Stomach (tissue), 8 donors: ENCODE measurements at regions not wholly inside any gene's neighbourhood (a gene's known extent, or its start where the extent isn't known, plus 50 kb on each side); places are given as distances from the start of the nearest gene placed in this dataset.
A peak's percentile ranks its signal among the peaks of the same experiment; 100 is the strongest.

Experiments
- DNase-seq, 2 donors: peaks; one replicate each; pipeline versions ENCODE4 v3.0.0 to v3.0.0-alpha.2; 2013 to 2019
- H3K27ac ChIP-seq, 5 donors: fragments of 200-600 bp in 4 of 5; sonication (generic) in 4 of 5; one replicate each; pipeline ENCODE4 v1.5.1; 2013 to 2019; ENCODE audit warnings: mild to moderate bottlenecking in 1 of 5, moderate library complexity in 1 of 5
- H3K27me3 ChIP-seq, 3 donors: fragments of 200-600 bp; sonication (generic); one replicate each; pipeline ENCODE4 v1.5.1; 2017 to 2019; ENCODE audit warnings: mixed run types in 1 of 3
- H3K36me3 ChIP-seq, 4 donors: fragments of 200-600 bp; sonication (generic); 1 replicate in 3 of 4; 2 replicates in 1 of 4; pipeline ENCODE4 v1.5.1; 2016 to 2019
- H3K4me1 ChIP-seq, 4 donors: fragments of 200-600 bp; sonication (generic); one replicate each; pipeline ENCODE4 v1.5.1; 2016 to 2019
- H3K4me3 ChIP-seq, 4 donors: fragments of 200-600 bp; sonication (generic) in 3 of 4; one replicate each; pipeline ENCODE4 v1.5.1; 2016 to 2019; ENCODE audit warnings: mild to moderate bottlenecking in 1 of 4
- H3K9me3 ChIP-seq, 4 donors: fragments of 200-600 bp; sonication (generic); one replicate each; pipeline ENCODE4 v1.5.1; 2016 to 2019
- CTCF ChIP-seq, 7 experiments: fragments of 450-650 bp in 4 of 7; fragments of 200-600 bp in 3 of 7; sonication (generic) in 3 of 7; IDR thresholded peaks; one replicate each; pipeline ENCODE4 v1.5.1; 2016 to 2019; ENCODE audit warnings: antibody characterized with exemption in 7 of 7, control low read depth in 2 of 7, mild to moderate bottlenecking in 1 of 7
- EP300 ChIP-seq: sonication (generic); formaldehyde crosslinking; IDR thresholded peaks from one replicate; pipeline ENCODE4 v1.6.1; 2017; ENCODE audit warnings: antibody characterized with exemption
- POLR2A ChIP-seq, 4 donors: fragments of 450-650 bp; IDR thresholded peaks; one replicate each; pipeline ENCODE4 v1.6.1; 2016; ENCODE audit warnings: antibody characterized with exemption in 4 of 4, control low read depth in 2 of 4, mild to moderate bottlenecking in 1 of 4, moderate library complexity in 1 of 4
- POLR2AphosphoS5 ChIP-seq, 3 donors: sonication (generic); formaldehyde crosslinking; IDR thresholded peaks; one replicate each; pipeline ENCODE4 v1.6.1; 2016; ENCODE audit warnings: antibody characterized with exemption in 3 of 3
- WGBS, 5 donors: extraction: QIAGEN DNeasy Blood & Tissue Kit in 3 of 5; methylation state at CpG; one replicate each; pipeline versions ENCODE4 v1.1.5 to v1.1.7; 2013 to 2018; 5-methylcytosine and 5-hydroxymethylcytosine counted together
- intact Hi-C: fragments of 100-400 bp; cut with DNase I; formaldehyde crosslinking; loops from one replicate; pipeline ENCODE4 v1.15.1; 2023; ENCODE audit warnings: low total_unique reads
- donor health status: healthy with polysubstance abuse.
- donor health status: Bipolar disorder and iron deficiency.
- donor health status: healthy.

GRCh38 chr13:61113140-61113658 lies 302.4 kb downstream of the PCDH20 start:
- H3K36me3 ChIP-seq, result no peaks in the 10 kb centered on the region
- 89 to 92% (median 89%) methylated on average over 2 to 3 of the region's 3 CpGs for WGBS, 5 donors
- no peaks in the 10 kb centered on the region for H3K4me1 ChIP-seq
- H3K27me3 ChIP-seq, result no peaks in the 10 kb centered on the region
- TF ChIP-seq POLR2A (IDR thresholded peaks at IDR 0.05), result no peak
- TF ChIP-seq POLR2AphosphoS5 (IDR thresholded peaks at IDR 0.05), result no peak
- no peak for TF ChIP-seq CTCF (IDR thresholded peaks at IDR 0.05)
- TF ChIP-seq EP300, result no peak
- DNase-seq, result no peak
- no peak overlapping the region for H3K4me3 ChIP-seq
- peaks cover 0 to 17% (median 8%) of the 10 kb centered on the region in 4 donors for H3K9me3 ChIP-seq
- no peak overlapping the region for H3K27ac ChIP-seq
- intact Hi-C loops, result no loop called here

- intact Hi-C loops, result no loop called here
- Histone ChIP-seq H3K4me1 (no peaks in the 10 kb centered on the region), H3K27ac (no peak overlapping the region), H3K9me3 (peaks cover 0 to 16% (median 7%) of the 10 kb centered on the region in 4 donors), H3K4me3 (no peak overlapping the region), H3K27me3 (no peaks in the 10 kb centered on the region), H3K36me3 (no peaks in the 10 kb centered on the region)
- 37 to 61% (median 60%) methylated on average over 1 of the region's 1 CpG for WGBS, 5 donors
- TF ChIP-seq POLR2A (IDR thresholded peaks at IDR 0.05), result no peak
- no peak for TF ChIP-seq POLR2AphosphoS5 (IDR thresholded peaks at IDR 0.05)
- no peak for TF ChIP-seq EP300
- no peak for TF ChIP-seq CTCF (IDR thresholded peaks at IDR 0.05)
- no peak for DNase-seq
Observed at GRCh38 chr13:61111529-61111928, 304.1 kb downstream of the PCDH20 start.

- no peaks in the 10 kb centered on the region for H3K27me3 ChIP-seq
- H3K36me3 ChIP-seq, result no peaks in the 10 kb centered on the region
- intact Hi-C loops, result no loop called here
- no peaks in the 10 kb centered on the region for H3K4me1 ChIP-seq
- peaks cover 0 to 16% (median 7%) of the 10 kb centered on the region in 4 donors for H3K9me3 ChIP-seq
- no peak overlapping the region for H3K4me3 ChIP-seq
- DNase-seq, result peak in 1 of 2 donors; percentile 4
- H3K27ac ChIP-seq, result no peak overlapping the region
- 66 to 83% (median 79%) methylated on average over 1 of the region's 1 CpG for WGBS, 5 donors
- TF ChIP-seq CTCF (IDR thresholded peaks at IDR 0.05) (no peak), POLR2AphosphoS5 (IDR thresholded peaks at IDR 0.05) (no peak)
Observed at GRCh38 chr13:61110732-61111131, 304.9 kb downstream of the PCDH20 start.

GRCh38 chr13:61109741-61110140 lies 305.9 kb downstream of the PCDH20 start:
- Histone ChIP-seq H3K9me3 (peaks cover 0 to 16% (median 7%) of the 10 kb centered on the region in 4 donors), H3K27me3 (no peaks in the 10 kb centered on the region), H3K27ac (no peak overlapping the region), H3K4me1 (no peaks in the 10 kb centered on the region), H3K36me3 (no peaks in the 10 kb centered on the region), H3K4me3 (no peak overlapping the region)
- 80 to 92% (median 85%) methylated on average over 5 of the region's 5 CpGs for WGBS, 5 donors
- intact Hi-C loops, result no loop called here
- no peak for TF ChIP-seq EP300
- TF ChIP-seq POLR2A (IDR thresholded peaks at IDR 0.05), result no peak
- TF ChIP-seq POLR2AphosphoS5 (IDR thresholded peaks at IDR 0.05), result no peak
- TF ChIP-seq CTCF (IDR thresholded peaks at IDR 0.05), result no peak
- DNase-seq, result no peak
